A673 (cell line): ENCODE measurements at regions not wholly inside any gene's neighbourhood (a gene's known extent, or its start where the extent isn't known, plus 50 kb on each side); places are given as distances from the start of the nearest gene placed in this dataset.

Experiments used
- BruUV-seq: library from RNA; stranded (reverse); fragments of 400-500 nt; replicated peaks from 2 replicates; lab custom pipeline; 2021; lab: Mats Ljungman, UMichigan
- CTCF ChIA-PET: fragments of 300-600 bp; sonication (Branson Sonifier 250); formaldehyde crosslinking; loops from one replicate; lab custom pipeline; 2022; ENCODE audit warnings: antibody characterized with exemption; lab: Charles Lee
- POLR2A ChIA-PET: fragments of 300-600 bp; sonication (Branson Sonifier 250); formaldehyde crosslinking; loops from one replicate; lab custom pipeline; 2022; ENCODE audit warnings: antibody characterized with exemption; ENCODE audit not compliant: low non-redundant PET; lab: Charles Lee
- DNase-seq: peaks from one replicate; pipeline ENCODE4 v3.0.0-alpha.2; 2015; ENCODE audit warnings: low spot score
- H3K27ac ChIP-seq: fragments of 200-600 bp; sonication (generic); 2 replicates; pipeline ENCODE4 v1.5.1; 2016; ENCODE audit warnings: mixed run types, low read depth, mild to moderate bottlenecking, mixed read lengths, antibody characterized with exemption, low read length; ENCODE audit not compliant: poor library complexity, severe bottlenecking
- H3K27me3 ChIP-seq: fragments of 200-600 bp; sonication (generic); replicated peaks from 2 replicates; pipeline ENCODE4 v1.6.1; 2017; ENCODE audit warnings: mixed run types, low read depth, mild to moderate bottlenecking, mixed read lengths, antibody characterized with exemption, low read length; ENCODE audit not compliant: insufficient read depth, poor library complexity
- H3K36me3 ChIP-seq: fragments of 200-600 bp; sonication (generic); 2 replicates; pipeline ENCODE4 v1.6.1; 2016; ENCODE audit warnings: mixed run types, mild to moderate bottlenecking, mixed read lengths, antibody characterized with exemption, low read length; ENCODE audit not compliant: insufficient read depth, poor library complexity, severe bottlenecking
- H3K4me1 ChIP-seq: fragments of 200-600 bp; sonication (generic); 2 replicates; pipeline ENCODE4 v1.6.1; 2017; ENCODE audit warnings: mixed run types, mild to moderate bottlenecking, mixed read lengths, antibody characterized with exemption, low read length; ENCODE audit not compliant: insufficient read depth, poor library complexity, severe bottlenecking
- H3K4me3 ChIP-seq: fragments of 200-600 bp; sonication (generic); 2 replicates; pipeline ENCODE4 v1.5.1; 2016; ENCODE audit warnings: low read depth, mixed run types, mild to moderate bottlenecking, mixed read lengths, low read length; ENCODE audit not compliant: poor library complexity, severe bottlenecking
- H3K9me3 ChIP-seq: fragments of 200-600 bp; sonication (generic); 2 replicates; pipeline ENCODE4 v1.6.1; 2016; ENCODE audit warnings: mixed run types, low read depth, mild to moderate bottlenecking, mixed read lengths, antibody characterized with exemption, low read length; ENCODE audit not compliant: poor library complexity, severe bottlenecking
- CTCF ChIP-seq: fragments of 300-800, 200-600 bp; sonication (generic); conservative IDR thresholded peaks from 2 replicates; pipeline ENCODE4 v1.5.1; 2017; ENCODE audit warnings: low read depth, mild to moderate bottlenecking, antibody characterized with exemption, low read length, moderate library complexity, mixed read lengths
- EZH2 ChIP-seq: fragments of 200-600 bp; sonication (generic); IDR thresholded peaks from 2 replicates; pipeline ENCODE4 v1.6.1; 2017; ENCODE audit warnings: borderline replicate concordance, low read depth, mild to moderate bottlenecking, mixed read lengths, antibody characterized with exemption, low read length; ENCODE audit not compliant: poor library complexity, severe bottlenecking
- intact Hi-C: fragments of 100-400 bp; cut with micrococcal nuclease; formaldehyde crosslinking; loops from one replicate; pipeline ENCODE4 v1.10.0; 2022; ENCODE audit not compliant: unreplicated experiment

- H3K27ac ChIP-seq = no peak overlapping the region
- no peaks in the 10 kb centered on the region for H3K36me3 ChIP-seq
- BruUV-seq = no TSS peak
- H3K4me3 ChIP-seq = no peak overlapping the region
- no peaks in the 10 kb centered on the region for H3K4me1 ChIP-seq
- H3K27me3 ChIP-seq = no peaks in the 10 kb centered on the region
- H3K9me3 ChIP-seq = no peaks in the 10 kb centered on the region
- CTCF ChIA-PET = no interaction called here
- POLR2A ChIA-PET = no interaction called here
- TF ChIP-seq CTCF = no peak
- TF ChIP-seq EZH2 = no peak
- intact Hi-C loops = loop anchor here (10.0 kb wide), 1 partner anchor 357 kb away; no protein-coding TSS in a partner anchor
- DNase-seq = no peak
These were observed 292.9 kb upstream of the RORA start for GRCh38 chr15:61521953-61522352.

GRCh38 chr15:61519296-61519695 lies 290.2 kb upstream of the RORA start:
- no peaks in the 10 kb centered on the region for H3K4me1 ChIP-seq
- H3K9me3 ChIP-seq = no peaks in the 10 kb centered on the region
- no peak overlapping the region for H3K4me3 ChIP-seq
- ChIA-PET CTCF (no interaction called here), POLR2A (no interaction called here)
- no peak for TF ChIP-seq CTCF
- TF ChIP-seq EZH2 = no peak
- DNase-seq = no peak
- BruUV-seq = no TSS peak
- no peaks in the 10 kb centered on the region for H3K36me3 ChIP-seq
- H3K27me3 ChIP-seq = no peaks in the 10 kb centered on the region
- H3K27ac ChIP-seq = no peak overlapping the region
- intact Hi-C loops = no loop called here

- Histone ChIP-seq H3K36me3 (no peaks in the 10 kb centered on the region), H3K9me3 (no peaks in the 10 kb centered on the region), H3K27ac (no peak overlapping the region), H3K4me1 (no peaks in the 10 kb centered on the region), H3K4me3 (no peak overlapping the region), H3K27me3 (no peaks in the 10 kb centered on the region)
- intact Hi-C loops = no loop called here
- CTCF ChIA-PET = no interaction called here
- DNase-seq = no peak
- no peak for TF ChIP-seq CTCF
- no peak for TF ChIP-seq EZH2
- BruUV-seq = no TSS peak
- POLR2A ChIA-PET = no interaction called here
These were observed 289.3 kb upstream of the RORA start for GRCh38 chr15:61518191-61518950.
